Nephron (organoid): ENCODE measurements at regions not wholly inside any gene's neighbourhood (a gene's known extent, or its start where the extent isn't known, plus 50 kb on each side); places are given as distances from the start of the nearest gene placed in this dataset.

Experiments
- H3K27ac Mint-ChIP-seq, 3 experiments: 2 replicates each; pipeline ENCODE4 v1.8.0; 2020; ENCODE audit warnings: mixed read lengths in 3 of 3, mild to moderate bottlenecking in 2 of 3, moderate library complexity in 1 of 3
- H3K27me3 Mint-ChIP-seq: 2 replicates; pipeline ENCODE4 v1.8.0; 2021; ENCODE audit warnings: low read depth, mild to moderate bottlenecking, moderate library complexity, mixed read lengths
- H3K36me3 Mint-ChIP-seq: 2 replicates; pipeline ENCODE4 v1.8.0; 2020; ENCODE audit warnings: low read depth, mixed read lengths
- H3K4me1 Mint-ChIP-seq: 2 replicates; pipeline ENCODE4 v1.8.0; 2020; ENCODE audit warnings: mixed read lengths
- H3K4me3 Mint-ChIP-seq, 3 experiments: 2 replicates each; pipeline ENCODE4 v1.8.0; 2020; ENCODE audit warnings: mild to moderate bottlenecking in 3 of 3, mixed read lengths in 3 of 3, moderate library complexity in 2 of 3
- H3K9me3 Mint-ChIP-seq: 2 replicates; pipeline ENCODE4 v1.8.0; 2020; ENCODE audit warnings: mixed read lengths
- CTCF ChIP-seq, 3 experiments: fragments of 200-600 bp; sonication (generic); IDR thresholded peaks; one replicate each; pipeline ENCODE4 v1.5.0; 2021; ENCODE audit warnings: antibody characterized with exemption in 3 of 3; ENCODE audit not compliant: unreplicated experiment in 3 of 3

GRCh38 chr15:83358972-83359564 is 74.6 kb upstream of the BNC1 start:
- H3K9me3 Mint-ChIP-seq, result no peaks in the 10 kb centered on the region
- no peak for TF ChIP-seq CTCF (IDR thresholded peaks at IDR 0.05; ENCODE audit: unreplicated experiment in 3 of 3)
- H3K36me3 Mint-ChIP-seq, result no peaks in the 10 kb centered on the region
- peaks cover 18% of the 10 kb centered on the region for H3K27me3 Mint-ChIP-seq
- H3K27ac Mint-ChIP-seq, result no peak overlapping the region
- H3K4me1 Mint-ChIP-seq, result no peaks in the 10 kb centered on the region
- H3K4me3 Mint-ChIP-seq, result no peak overlapping the region

- no peak for TF ChIP-seq CTCF (IDR thresholded peaks at IDR 0.05; ENCODE audit: unreplicated experiment in 3 of 3)
- Mint-ChIP-seq H3K27ac (no peak overlapping the region), H3K36me3 (no peaks in the 10 kb centered on the region), H3K9me3 (no peaks in the 10 kb centered on the region), H3K27me3 (peaks cover 53% of the 10 kb centered on the region), H3K4me1 (peaks cover 14% of the 10 kb centered on the region), H3K4me3 (no peak overlapping the region)
These were observed 78.2 kb upstream of the BNC1 start for GRCh38 chr15:83362706-83363105.

- Mint-ChIP-seq H3K36me3 (no peaks in the 10 kb centered on the region), H3K27me3 (peaks cover 64% of the 10 kb centered on the region)
- TF ChIP-seq CTCF (IDR thresholded peaks at IDR 0.05; ENCODE audit: unreplicated experiment in 3 of 3), result no peak
These were observed 80.0 kb upstream of the BNC1 start for GRCh38 chr15:83364501-83364900.

GRCh38 chr15:83365370-83365938 is 81.0 kb upstream of the BNC1 start:
- Mint-ChIP-seq H3K4me1 (peaks cover 14% of the 10 kb centered on the region), H3K36me3 (no peaks in the 10 kb centered on the region), H3K27me3 (peaks cover 70% of the 10 kb centered on the region), H3K4me3 (peak overlapping the region; percentile 74 to 85 (median 83)), H3K27ac (no peak overlapping the region), H3K9me3 (no peaks in the 10 kb centered on the region)
- TF ChIP-seq CTCF (IDR thresholded peaks at IDR 0.05; ENCODE audit: unreplicated experiment in 3 of 3), result no peak

More at GRCh38 chr15:83364501-83364900, 80.0 kb upstream of the BNC1 start:
- H3K9me3 Mint-ChIP-seq, result no peaks in the 10 kb centered on the region
- H3K4me3 Mint-ChIP-seq, result peak overlapping the region in 2 of 3 experiments; percentile 43 to 46
- no peak overlapping the region for H3K27ac Mint-ChIP-seq
- H3K4me1 Mint-ChIP-seq, result peaks cover 14% of the 10 kb centered on the region

GRCh38 chr15:83372434-83372891 is 74.7 kb upstream of the SH3GL3 start:
- H3K9me3 Mint-ChIP-seq, result no peaks in the 10 kb centered on the region
- no peak overlapping the region for H3K4me3 Mint-ChIP-seq
- H3K4me1 Mint-ChIP-seq, result peaks cover 4% of the 10 kb centered on the region

More at GRCh38 chr15:83372434-83372891, 74.7 kb upstream of the SH3GL3 start:
- TF ChIP-seq CTCF (IDR thresholded peaks at IDR 0.05; ENCODE audit: unreplicated experiment in 3 of 3), result no peak
- peaks cover 60% of the 10 kb centered on the region for H3K27me3 Mint-ChIP-seq
- no peaks in the 10 kb centered on the region for H3K36me3 Mint-ChIP-seq
- no peak overlapping the region for H3K27ac Mint-ChIP-seq
